ENCODE measurements at regions not wholly inside any gene's neighbourhood (a gene's known extent, or its start where the extent isn't known, plus 50 kb on each side); places are given as distances from the start of the nearest gene placed in this dataset.

DNA sequence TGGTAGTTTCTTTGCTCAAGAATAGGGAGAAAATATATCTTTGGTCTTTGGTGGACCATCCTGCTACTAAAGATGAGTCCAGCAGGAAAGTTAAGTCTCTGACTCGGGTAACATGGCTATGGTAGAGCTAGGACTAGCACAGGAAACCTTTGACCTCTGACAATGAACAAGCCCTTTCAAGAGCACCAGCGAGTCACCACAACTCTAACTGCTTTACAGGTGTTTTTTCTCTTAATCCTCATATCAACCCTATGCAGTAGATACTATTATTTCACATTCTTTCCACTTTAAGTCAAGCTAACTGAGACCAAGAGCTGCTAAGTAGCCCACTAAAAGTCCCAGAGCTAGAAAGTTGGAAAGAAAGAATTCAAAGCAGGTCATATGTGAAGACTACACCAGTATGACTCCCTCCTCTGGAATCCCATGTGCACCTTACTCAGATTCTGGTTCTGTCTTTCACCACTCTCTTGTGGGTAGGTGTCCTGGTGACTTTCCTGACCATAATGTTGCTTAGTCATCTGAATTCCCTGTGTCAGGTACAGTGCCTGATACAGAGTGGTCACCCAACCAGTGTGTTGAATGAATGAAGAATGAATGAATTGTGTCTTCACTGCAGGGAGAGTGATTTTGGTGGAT lies 53.8 kb upstream of the ME3 start:
- DNase-seq, result no peak

DNA sequence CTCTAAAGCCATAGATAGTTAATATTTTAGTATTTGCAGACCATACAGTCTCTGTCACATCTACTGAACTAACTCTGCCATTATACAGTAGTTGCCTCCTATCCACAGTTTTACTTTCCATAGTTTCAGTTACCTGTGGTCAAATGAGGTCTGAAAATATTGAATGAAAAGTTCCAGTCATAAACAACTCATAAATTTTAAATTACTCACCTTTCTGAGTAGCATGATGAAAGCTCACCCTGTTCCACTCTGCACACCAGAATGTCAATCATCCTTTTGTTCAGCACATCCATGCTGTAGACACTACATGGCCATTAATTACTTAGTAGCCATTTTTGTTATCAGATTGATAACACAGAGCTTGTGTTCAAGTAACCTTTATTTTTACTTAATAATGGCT lies 51.7 kb upstream of the ME3 start:
- DNase-seq, result no peak

DNA sequence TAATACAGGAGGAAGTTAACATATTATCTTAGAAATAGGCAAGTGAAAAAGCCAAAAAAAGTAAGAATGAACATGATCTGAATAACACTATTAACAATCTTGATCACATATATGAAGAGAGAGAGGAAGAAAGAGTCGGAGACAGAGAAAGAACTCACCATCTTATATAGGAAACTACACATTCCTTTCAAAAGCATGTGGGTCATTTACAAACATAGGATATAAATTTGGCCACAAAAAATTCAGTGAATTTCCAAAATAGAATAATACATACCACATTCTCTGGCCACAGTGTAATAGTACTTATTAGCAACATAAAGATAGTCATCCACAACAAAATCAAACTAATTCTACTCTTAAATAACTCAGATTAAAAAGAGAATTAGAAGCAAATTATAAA lies 50.9 kb upstream of the ME3 start:
- DNase-seq, result no peak

DNA sequence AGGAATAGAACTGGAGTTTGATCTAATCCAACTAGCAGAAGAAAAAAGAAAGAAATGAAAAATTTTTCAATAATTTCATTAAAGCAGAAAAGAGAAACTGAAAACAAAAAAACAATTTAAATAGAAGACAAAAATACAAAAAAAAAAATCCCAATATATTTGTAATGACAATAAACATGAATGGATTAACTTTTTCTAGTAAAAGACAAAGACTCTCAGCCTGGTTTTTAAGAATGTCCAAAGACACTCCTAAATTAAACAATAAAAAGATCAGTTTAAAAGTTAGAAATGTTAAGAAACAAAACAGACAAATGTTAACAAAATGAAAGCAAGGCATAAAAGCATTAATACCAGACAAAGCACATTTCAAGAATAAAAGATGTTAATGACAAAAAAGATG lies 50.3 kb upstream of the ME3 start:
- DNase-seq, result no peak

All from CD4-positive, alpha-beta T cell treated with Interleukin-4 for 1 hour (primary cell).